WTC11 (cell line): ENCODE measurements at regions not wholly inside any gene's neighbourhood (a gene's known extent, or its start where the extent isn't known, plus 50 kb on each side); places are given as distances from the start of the nearest gene placed in this dataset.

Experiments
- ATAC-seq: fragments of 200-7000 bp; cut with Tn5 transposase; 2 replicates; pipeline ENCODE4 v1.10.0; 2021; ENCODE audit warnings: mild to moderate bottlenecking, moderate library complexity
- CTCF ChIA-PET: fragments of 300-600 bp; sonication (Branson Sonifier 250); formaldehyde crosslinking; loops from one replicate; lab custom pipeline; 2021; ENCODE audit warnings: antibody characterized with exemption; lab: Charles Lee
- POLR2A ChIA-PET: fragments of 350-600 bp; sonication (Branson Sonifier 250); formaldehyde crosslinking; loops from one replicate; lab custom pipeline; 2021; ENCODE audit warnings: antibody characterized with exemption; lab: Charles Lee
- DNase-seq: peaks from one replicate; pipeline ENCODE4 v3.0.0; 2021; ENCODE audit warnings: low spot score
- H3K27ac Mint-ChIP-seq: 2 replicates; pipeline ENCODE4 v1.8.0; 2021; ENCODE audit warnings: mixed read lengths
- H3K27me3 Mint-ChIP-seq: 2 replicates; pipeline ENCODE4 v1.8.0; 2021; ENCODE audit warnings: low read depth, mild to moderate bottlenecking, moderate library complexity, mixed read lengths
- H3K36me3 Mint-ChIP-seq: 2 replicates; pipeline ENCODE4 v1.8.0; 2021; ENCODE audit warnings: mixed read lengths
- H3K4me1 Mint-ChIP-seq: 2 replicates; pipeline ENCODE4 v1.8.0; 2022; ENCODE audit warnings: mixed read lengths
- H3K4me3 Mint-ChIP-seq: 2 replicates; pipeline ENCODE4 v1.8.0; 2021; ENCODE audit warnings: mild to moderate bottlenecking, moderate library complexity, mixed read lengths
- H3K9me3 Mint-ChIP-seq: 2 replicates; pipeline ENCODE4 v1.8.0; 2021; ENCODE audit warnings: mixed read lengths
- FOXJ3 ChIP-seq: sonication (generic); formaldehyde crosslinking; IDR thresholded peaks from 2 replicates; pipeline ENCODE4 v1.9.0; 2021; ENCODE audit warnings: missing genetic modification reagents, mild to moderate bottlenecking, borderline replicate concordance
- FOXK1 ChIP-seq: sonication (generic); formaldehyde crosslinking; IDR thresholded peaks from 2 replicates; pipeline ENCODE4 v1.8.0; 2022; ENCODE audit warnings: mild to moderate bottlenecking, moderate library complexity, missing genetic modification reagents
- NFYB ChIP-seq: sonication (generic); formaldehyde crosslinking; conservative IDR thresholded peaks from 2 replicates; pipeline ENCODE4 v1.8.0; 2022; ENCODE audit warnings: low read depth, missing genetic modification reagents
- OVOL2 ChIP-seq: fragments of 250-450 bp; sonication (Bioruptor Pico); IDR thresholded peaks from 2 replicates; pipeline ENCODE4 v1.9.0; 2021; ENCODE audit warnings: mild to moderate bottlenecking, borderline replicate concordance
- SMAD3 ChIP-seq: sonication (generic); formaldehyde crosslinking; IDR thresholded peaks from 2 replicates; pipeline ENCODE4 v1.8.0; 2022; ENCODE audit warnings: missing genetic modification reagents, mild to moderate bottlenecking, borderline replicate concordance
- TEAD4 ChIP-seq: sonication (generic); formaldehyde crosslinking; IDR thresholded peaks from 2 replicates; pipeline ENCODE4 v1.8.0; 2022; ENCODE audit warnings: mild to moderate bottlenecking, missing genetic modification reagents
- ZBTB21 ChIP-seq: sonication (generic); formaldehyde crosslinking; IDR thresholded peaks from 2 replicates; pipeline ENCODE4 v1.8.1; 2023; ENCODE audit warnings: mild to moderate bottlenecking, missing genetic modification reagents, borderline replicate concordance
- TF ChIP-seq, protein P1 (sequence below): fragments of 250-450 bp; sonication (Bioruptor Pico); IDR thresholded peaks from 2 replicates; pipeline ENCODE4 v1.9.0; 2021; ENCODE audit warnings: mild to moderate bottlenecking
- TF ChIP-seq, protein P2 (sequence below): sonication (generic); formaldehyde crosslinking; IDR thresholded peaks from 2 replicates; pipeline ENCODE4 v1.8.1; 2023; ENCODE audit warnings: mild to moderate bottlenecking, moderate library complexity, missing genetic modification reagents
- TF ChIP-seq, protein P3 (sequence below): fragments of 250-450 bp; sonication (Bioruptor Pico); IDR thresholded peaks from 2 replicates; pipeline ENCODE4 v1.9.0; 2021; ENCODE audit warnings: moderate library complexity, mild to moderate bottlenecking, inconsistent platforms, borderline replicate concordance
- TF ChIP-seq, protein P4 (sequence below): sonication (generic); formaldehyde crosslinking; IDR thresholded peaks from 2 replicates; pipeline ENCODE4 v1.8.1; 2023; ENCODE audit warnings: mild to moderate bottlenecking, missing genetic modification reagents
- TF ChIP-seq, protein P5 (sequence below): fragments of 200-600 bp; IDR thresholded peaks from 2 replicates; pipeline ENCODE4 v1.8.0; 2022; ENCODE audit warnings: antibody characterized with exemption
- TF ChIP-seq, protein P6 (sequence below): fragments of 250-450 bp; sonication (Bioruptor Pico); conservative IDR thresholded peaks from 2 replicates; pipeline ENCODE4 v1.9.0; 2021; ENCODE audit warnings: mild to moderate bottlenecking
- TF ChIP-seq, protein P7 (sequence below): sonication (generic); formaldehyde crosslinking; conservative IDR thresholded peaks from 2 replicates; pipeline ENCODE4 v1.8.1; 2022; ENCODE audit warnings: mild to moderate bottlenecking, missing genetic modification reagents

DNA sequence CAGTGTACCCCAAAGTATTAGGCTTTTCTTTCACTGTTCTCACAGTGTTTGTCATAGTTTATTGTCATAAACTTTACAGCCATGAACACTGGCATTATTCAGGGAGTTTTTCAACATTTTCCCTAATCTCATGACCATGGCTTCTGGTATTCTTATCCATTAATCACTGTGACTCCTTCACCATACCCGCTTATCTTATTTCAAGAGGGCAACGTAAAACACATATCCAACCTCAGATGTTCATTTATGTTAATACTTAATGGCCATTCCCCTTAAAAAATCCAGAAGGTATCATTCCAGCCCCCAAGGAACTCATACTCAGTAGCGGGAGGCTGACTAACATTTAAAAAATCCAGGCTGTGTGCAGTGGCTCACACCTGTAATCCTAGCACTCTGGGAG is 78.5 kb upstream of the RGS4 start (continued):
- TF ChIP-seq, protein P1, sequence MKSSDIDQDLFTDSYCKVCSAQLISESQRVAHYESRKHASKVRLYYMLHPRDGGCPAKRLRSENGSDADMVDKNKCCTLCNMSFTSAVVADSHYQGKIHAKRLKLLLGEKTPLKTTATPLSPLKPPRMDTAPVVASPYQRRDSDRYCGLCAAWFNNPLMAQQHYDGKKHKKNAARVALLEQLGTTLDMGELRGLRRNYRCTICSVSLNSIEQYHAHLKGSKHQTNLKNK (CRISPR knock-in tag) = no peak
- TF ChIP-seq, protein P2, sequence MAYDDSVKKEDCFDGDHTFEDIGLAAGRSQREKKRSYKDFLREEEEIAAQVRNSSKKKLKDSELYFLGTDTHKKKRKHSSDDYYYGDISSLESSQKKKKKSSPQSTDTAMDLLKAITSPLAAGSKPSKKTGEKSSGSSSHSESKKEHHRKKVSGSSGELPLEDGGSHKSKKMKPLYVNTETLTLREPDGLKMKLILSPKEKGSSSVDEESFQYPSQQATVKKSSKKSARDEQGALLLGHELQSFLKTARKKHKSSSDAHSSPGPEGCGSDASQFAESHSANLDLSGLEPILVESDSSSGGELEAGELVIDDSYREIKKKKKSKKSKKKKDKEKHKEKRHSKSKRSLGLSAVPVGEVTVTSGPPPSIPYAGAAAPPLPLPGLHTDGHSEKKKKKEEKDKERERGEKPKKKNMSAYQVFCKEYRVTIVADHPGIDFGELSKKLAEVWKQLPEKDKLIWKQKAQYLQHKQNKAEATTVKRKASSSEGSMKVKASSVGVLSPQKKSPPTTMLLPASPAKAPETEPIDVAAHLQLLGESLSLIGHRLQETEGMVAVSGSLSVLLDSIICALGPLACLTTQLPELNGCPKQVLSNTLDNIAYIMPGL = no peak
- TF ChIP-seq OVOL2 (CRISPR knock-in tag) = no peak
- TF ChIP-seq, protein P3, sequence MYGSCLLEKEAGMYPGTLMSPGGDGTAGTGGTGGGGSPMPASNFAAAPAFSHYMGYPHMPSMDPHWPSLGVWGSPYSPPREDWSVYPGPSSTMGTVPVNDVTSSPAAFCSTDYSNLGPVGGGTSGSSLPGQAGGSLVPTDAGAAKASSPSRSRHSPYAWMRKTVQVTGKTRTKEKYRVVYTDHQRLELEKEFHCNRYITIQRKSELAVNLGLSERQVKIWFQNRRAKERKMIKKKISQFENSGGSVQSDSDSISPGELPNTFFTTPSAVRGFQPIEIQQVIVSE = no peak
- TF ChIP-seq, protein P4, sequence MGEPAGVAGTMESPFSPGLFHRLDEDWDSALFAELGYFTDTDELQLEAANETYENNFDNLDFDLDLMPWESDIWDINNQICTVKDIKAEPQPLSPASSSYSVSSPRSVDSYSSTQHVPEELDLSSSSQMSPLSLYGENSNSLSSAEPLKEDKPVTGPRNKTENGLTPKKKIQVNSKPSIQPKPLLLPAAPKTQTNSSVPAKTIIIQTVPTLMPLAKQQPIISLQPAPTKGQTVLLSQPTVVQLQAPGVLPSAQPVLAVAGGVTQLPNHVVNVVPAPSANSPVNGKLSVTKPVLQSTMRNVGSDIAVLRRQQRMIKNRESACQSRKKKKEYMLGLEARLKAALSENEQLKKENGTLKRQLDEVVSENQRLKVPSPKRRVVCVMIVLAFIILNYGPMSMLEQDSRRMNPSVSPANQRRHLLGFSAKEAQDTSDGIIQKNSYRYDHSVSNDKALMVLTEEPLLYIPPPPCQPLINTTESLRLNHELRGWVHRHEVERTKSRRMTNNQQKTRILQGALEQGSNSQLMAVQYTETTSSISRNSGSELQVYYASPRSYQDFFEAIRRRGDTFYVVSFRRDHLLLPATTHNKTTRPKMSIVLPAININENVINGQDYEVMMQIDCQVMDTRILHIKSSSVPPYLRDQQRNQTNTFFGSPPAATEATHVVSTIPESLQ (CRISPR knock-in tag) = no peak

DNA sequence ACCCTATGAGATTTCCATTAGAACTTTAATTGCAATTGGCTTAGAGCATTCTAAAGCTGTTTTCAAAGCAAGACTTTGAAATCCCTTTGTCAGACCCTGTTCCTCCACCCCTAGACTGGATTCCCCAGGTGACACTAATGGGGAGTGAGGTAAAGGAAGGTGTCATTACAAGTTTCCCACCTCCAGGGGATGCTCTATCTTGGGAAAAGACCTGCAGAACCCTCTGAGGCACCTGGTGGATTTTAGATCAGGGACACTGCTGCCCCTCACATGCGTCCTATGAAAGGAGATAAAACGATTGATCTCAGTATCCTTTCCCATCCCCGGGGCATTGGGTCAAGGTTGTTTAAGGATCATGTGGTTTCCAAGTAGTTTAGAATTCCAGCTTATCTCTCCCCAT is 80.3 kb upstream of the RGS4 start:
- H3K4me3 Mint-ChIP-seq = no peak overlapping the region
- H3K36me3 Mint-ChIP-seq = no peaks in the 10 kb centered on the region
- ATAC-seq (peak; percentile 97), DNase-seq (peak; percentile 21)
- H3K27me3 Mint-ChIP-seq = no peaks in the 10 kb centered on the region
- peaks cover 7% of the 10 kb centered on the region; the same call in 1 of the 2 replicates for H3K9me3 Mint-ChIP-seq
- H3K4me1 Mint-ChIP-seq = peaks cover 18% of the 10 kb centered on the region
- ChIA-PET POLR2A (no interaction called here), CTCF (interaction anchor here (0.9 to 1.7 kb wide), 3 partner anchors 80 to 82 kb away, joined by 3 to 7 read pairs (median 7); partner anchors contain the start of gene RGS4)
- TF ChIP-seq, protein P5, sequence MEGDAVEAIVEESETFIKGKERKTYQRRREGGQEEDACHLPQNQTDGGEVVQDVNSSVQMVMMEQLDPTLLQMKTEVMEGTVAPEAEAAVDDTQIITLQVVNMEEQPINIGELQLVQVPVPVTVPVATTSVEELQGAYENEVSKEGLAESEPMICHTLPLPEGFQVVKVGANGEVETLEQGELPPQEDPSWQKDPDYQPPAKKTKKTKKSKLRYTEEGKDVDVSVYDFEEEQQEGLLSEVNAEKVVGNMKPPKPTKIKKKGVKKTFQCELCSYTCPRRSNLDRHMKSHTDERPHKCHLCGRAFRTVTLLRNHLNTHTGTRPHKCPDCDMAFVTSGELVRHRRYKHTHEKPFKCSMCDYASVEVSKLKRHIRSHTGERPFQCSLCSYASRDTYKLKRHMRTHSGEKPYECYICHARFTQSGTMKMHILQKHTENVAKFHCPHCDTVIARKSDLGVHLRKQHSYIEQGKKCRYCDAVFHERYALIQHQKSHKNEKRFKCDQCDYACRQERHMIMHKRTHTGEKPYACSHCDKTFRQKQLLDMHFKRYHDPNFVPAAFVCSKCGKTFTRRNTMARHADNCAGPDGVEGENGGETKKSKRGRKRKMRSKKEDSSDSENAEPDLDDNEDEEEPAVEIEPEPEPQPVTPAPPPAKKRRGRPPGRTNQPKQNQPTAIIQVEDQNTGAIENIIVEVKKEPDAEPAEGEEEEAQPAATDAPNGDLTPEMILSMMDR = peak; percentile 34; the same call in 1 of the 2 replicates
- TF ChIP-seq TEAD4 (CRISPR knock-in tag) = no peak
- H3K27ac Mint-ChIP-seq = no peak overlapping the region

DNA sequence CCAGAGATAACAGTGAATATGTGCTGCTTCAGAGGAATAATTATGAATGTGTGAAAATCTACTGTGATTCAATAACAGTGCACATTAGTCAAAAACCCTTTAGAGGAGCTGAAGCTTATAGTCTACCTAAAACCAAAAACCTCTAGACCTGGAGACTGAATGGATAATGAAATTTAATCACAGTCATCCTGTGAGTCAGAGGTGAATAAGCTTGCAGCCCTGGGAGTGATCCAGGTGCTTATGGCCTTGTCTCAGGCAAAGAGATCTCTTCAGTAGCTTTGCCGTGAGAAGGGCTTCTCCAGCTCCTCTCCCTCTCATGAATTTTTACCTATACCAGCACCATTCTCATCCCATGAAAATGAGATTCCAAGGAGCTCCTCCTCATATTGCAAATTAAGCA is 81.3 kb upstream of the RGS4 start:
- H3K4me3 Mint-ChIP-seq = no peak overlapping the region
- CTCF ChIA-PET = interaction anchor here (1.3 kb wide), 1 partner anchor 81 kb away, joined by 7 read pairs; the partner anchor contains the start of gene RGS4
- TF ChIP-seq ZBTB21 (CRISPR knock-in tag) (no peak), SMAD3 (CRISPR knock-in tag) (no peak), NFYB (no peak), FOXK1 (CRISPR knock-in tag) (no peak), FOXJ3 (CRISPR knock-in tag) (no peak)
- TF ChIP-seq, protein P6, sequence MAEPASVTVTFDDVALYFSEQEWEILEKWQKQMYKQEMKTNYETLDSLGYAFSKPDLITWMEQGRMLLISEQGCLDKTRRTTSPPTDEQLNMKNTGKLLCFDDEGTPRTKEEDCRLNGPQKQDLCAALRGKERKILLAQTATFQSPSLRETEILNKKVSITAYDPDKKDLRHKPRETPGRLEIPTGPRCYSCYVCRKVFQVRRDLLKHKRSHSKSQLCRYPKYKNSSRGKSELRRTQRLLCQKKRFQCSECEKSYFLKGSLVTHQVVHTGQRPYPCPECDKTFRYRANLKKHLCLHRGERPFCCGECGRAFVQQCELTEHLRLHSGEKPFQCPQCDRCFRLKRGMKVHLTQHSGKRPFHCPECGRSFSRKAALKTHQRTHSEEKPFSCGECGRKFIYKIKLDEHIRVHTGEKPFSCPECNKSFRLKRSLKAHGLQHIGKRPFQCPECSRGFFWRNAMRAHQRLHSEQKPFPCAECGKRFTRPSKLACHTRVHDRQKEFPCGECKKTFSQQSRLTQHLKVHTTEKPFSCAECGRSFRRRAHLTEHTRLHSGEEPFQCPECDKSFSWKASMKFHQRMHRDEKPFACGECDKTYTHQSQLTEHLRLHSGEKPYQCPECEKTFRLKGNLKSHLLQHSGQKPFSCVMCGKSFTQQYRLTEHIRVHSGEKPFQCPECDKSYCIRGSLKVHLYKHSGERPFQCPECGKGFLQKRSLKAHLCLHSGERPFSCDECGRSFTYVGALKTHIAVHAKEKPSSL = no peak
- TF ChIP-seq, protein P5 = no peak
- TF ChIP-seq, protein P7, sequence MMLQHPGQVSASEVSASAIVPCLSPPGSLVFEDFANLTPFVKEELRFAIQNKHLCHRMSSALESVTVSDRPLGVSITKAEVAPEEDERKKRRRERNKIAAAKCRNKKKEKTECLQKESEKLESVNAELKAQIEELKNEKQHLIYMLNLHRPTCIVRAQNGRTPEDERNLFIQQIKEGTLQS (CRISPR knock-in tag) = no peak
- TF ChIP-seq, all 79 proteins: peak for 0
- H3K4me1 Mint-ChIP-seq = peaks cover 18% of the 10 kb centered on the region
- H3K36me3 Mint-ChIP-seq = no peaks in the 10 kb centered on the region
- H3K27me3 Mint-ChIP-seq = no peaks in the 10 kb centered on the region
- DNase-seq (no peak), ATAC-seq (no peak)
- no peak overlapping the region for H3K27ac Mint-ChIP-seq
- peaks cover 7% of the 10 kb centered on the region; the same call in 1 of the 2 replicates for H3K9me3 Mint-ChIP-seq
- POLR2A ChIA-PET = no interaction called here
